MG63 (cell line): ENCODE measurements at regions not wholly inside any gene's neighbourhood (a gene's known extent, or its start where the extent isn't known, plus 50 kb on each side); places are given as distances from the start of the nearest gene placed in this dataset.

Source experiments
- DNase-seq: peaks from one replicate; pipeline ENCODE4 v3.0.0-alpha.2; 2020
- H3K27me3 ChIP-seq: fragments of 250-450 bp; sonication (Bioruptor Pico); 2 replicates; pipeline ENCODE4 v1.5.1; 2020; ENCODE audit warnings: mild to moderate bottlenecking, moderate library complexity
- H3K36me3 ChIP-seq: fragments of 250-450 bp; sonication (Bioruptor Pico); 2 replicates; pipeline ENCODE4 v1.5.1; 2020; ENCODE audit warnings: mild to moderate bottlenecking, moderate library complexity
- H3K4me3 ChIP-seq: fragments of 250-450 bp; sonication (Bioruptor Pico); 2 replicates; pipeline ENCODE4 v1.5.1; 2020; ENCODE audit warnings: mild to moderate bottlenecking, moderate library complexity
- H3K9me3 ChIP-seq: fragments of 250-450 bp; sonication (Bioruptor Pico); 2 replicates; pipeline ENCODE4 v1.5.1; 2020; ENCODE audit warnings: mild to moderate bottlenecking, moderate library complexity

GRCh38 chr12:93056971-93057535 lies 128.0 kb upstream of the EEA1 start:
- Histone ChIP-seq H3K27me3 (no peaks in the 10 kb centered on the region; the same call in 1 of the 2 replicates), H3K36me3 (no peaks in the 10 kb centered on the region), H3K4me3 (no peak overlapping the region), H3K9me3 (no peaks in the 10 kb centered on the region)
- no peak for DNase-seq

- H3K4me3 ChIP-seq: no peak overlapping the region
- DNase-seq: no peak
- no peaks in the 10 kb centered on the region for H3K9me3 ChIP-seq
- no peaks in the 10 kb centered on the region; the same call in 1 of the 2 replicates for H3K27me3 ChIP-seq
- no peaks in the 10 kb centered on the region for H3K36me3 ChIP-seq
Measured at GRCh38 chr12:93058280-93058679, 129.2 kb upstream of the EEA1 start.

GRCh38 chr12:93059288-93059687 lies 130.2 kb upstream of the EEA1 start:
- Histone ChIP-seq H3K27me3 (no peaks in the 10 kb centered on the region; the same call in 1 of the 2 replicates), H3K9me3 (no peaks in the 10 kb centered on the region), H3K4me3 (no peak overlapping the region), H3K36me3 (no peaks in the 10 kb centered on the region)
- DNase-seq: no peak

- no peak for DNase-seq
- no peak overlapping the region for H3K4me3 ChIP-seq
- no peaks in the 10 kb centered on the region for H3K9me3 ChIP-seq
- no peaks in the 10 kb centered on the region; the same call in 1 of the 2 replicates for H3K27me3 ChIP-seq
- H3K36me3 ChIP-seq: no peaks in the 10 kb centered on the region
Measured at GRCh38 chr12:93059925-93060665, 131.0 kb upstream of the EEA1 start.

- H3K36me3 ChIP-seq: no peaks in the 10 kb centered on the region
- DNase-seq: no peak
- no peak overlapping the region for H3K4me3 ChIP-seq
Measured at GRCh38 chr12:93060666-93061472, 131.8 kb upstream of the EEA1 start.

GRCh38 chr12:93061473-93062419 lies 132.7 kb upstream of the EEA1 start:
- no peaks in the 10 kb centered on the region; the same call in 1 of the 2 replicates for H3K27me3 ChIP-seq
- DNase-seq: no peak
- H3K36me3 ChIP-seq: no peaks in the 10 kb centered on the region
- H3K9me3 ChIP-seq: no peaks in the 10 kb centered on the region
- no peak overlapping the region for H3K4me3 ChIP-seq

More at GRCh38 chr12:93060666-93061472, 131.8 kb upstream of the EEA1 start:
- no peaks in the 10 kb centered on the region for H3K9me3 ChIP-seq
- H3K27me3 ChIP-seq: no peaks in the 10 kb centered on the region; the same call in 1 of the 2 replicates

GRCh38 chr12:93065896-93066295 lies 136.8 kb upstream of the EEA1 start:
- no peaks in the 10 kb centered on the region for H3K9me3 ChIP-seq
- H3K4me3 ChIP-seq: no peak overlapping the region
- H3K36me3 ChIP-seq: no peaks in the 10 kb centered on the region
- no peaks in the 10 kb centered on the region for H3K27me3 ChIP-seq
- DNase-seq: no peak

- no peaks in the 10 kb centered on the region for H3K27me3 ChIP-seq
- no peak for DNase-seq
- no peak overlapping the region for H3K4me3 ChIP-seq
- H3K9me3 ChIP-seq: no peaks in the 10 kb centered on the region
- H3K36me3 ChIP-seq: no peaks in the 10 kb centered on the region
Measured at GRCh38 chr12:93072340-93072739, 143.2 kb upstream of the EEA1 start.

GRCh38 chr12:93073324-93073723 lies 144.2 kb upstream of the EEA1 start:
- Histone ChIP-seq H3K9me3 (no peaks in the 10 kb centered on the region), H3K36me3 (no peaks in the 10 kb centered on the region), H3K27me3 (no peaks in the 10 kb centered on the region), H3K4me3 (no peak overlapping the region)
- no peak for DNase-seq

GRCh38 chr12:93078059-93078458 lies 149.0 kb upstream of the EEA1 start:
- no peak overlapping the region for H3K4me3 ChIP-seq
- no peaks in the 10 kb centered on the region for H3K9me3 ChIP-seq
- DNase-seq: no peak
- H3K36me3 ChIP-seq: no peaks in the 10 kb centered on the region
- H3K27me3 ChIP-seq: no peaks in the 10 kb centered on the region

GRCh38 chr12:93078577-93078976 lies 149.5 kb upstream of the EEA1 start:
- no peak for DNase-seq
- H3K27me3 ChIP-seq: no peaks in the 10 kb centered on the region
- H3K36me3 ChIP-seq: no peaks in the 10 kb centered on the region
- no peak overlapping the region for H3K4me3 ChIP-seq
- no peaks in the 10 kb centered on the region for H3K9me3 ChIP-seq

- Histone ChIP-seq H3K36me3 (no peaks in the 10 kb centered on the region), H3K9me3 (no peaks in the 10 kb centered on the region), H3K4me3 (no peak overlapping the region), H3K27me3 (no peaks in the 10 kb centered on the region)
- no peak for DNase-seq
Measured at GRCh38 chr12:93079271-93079670, 150.2 kb upstream of the EEA1 start.

GRCh38 chr12:93079976-93080375 lies 150.9 kb upstream of the EEA1 start:
- no peaks in the 10 kb centered on the region for H3K27me3 ChIP-seq
- H3K9me3 ChIP-seq: no peaks in the 10 kb centered on the region
- H3K4me3 ChIP-seq: no peak overlapping the region
- H3K36me3 ChIP-seq: no peaks in the 10 kb centered on the region
- DNase-seq: no peak

- Histone ChIP-seq H3K27me3 (no peaks in the 10 kb centered on the region), H3K36me3 (no peaks in the 10 kb centered on the region), H3K4me3 (no peak overlapping the region), H3K9me3 (no peaks in the 10 kb centered on the region)
- no peak for DNase-seq
Measured at GRCh38 chr12:93080452-93080851, 151.4 kb upstream of the EEA1 start.

- Histone ChIP-seq H3K36me3 (no peaks in the 10 kb centered on the region), H3K9me3 (peaks cover 4% of the 10 kb centered on the region), H3K4me3 (no peak overlapping the region), H3K27me3 (no peaks in the 10 kb centered on the region)
- no peak for DNase-seq
Measured at GRCh38 chr12:93080994-93081809, 152.1 kb upstream of the EEA1 start.

GRCh38 chr12:93081810-93082165 lies 152.7 kb upstream of the EEA1 start:
- H3K4me3 ChIP-seq: no peak overlapping the region
- H3K36me3 ChIP-seq: no peaks in the 10 kb centered on the region
- no peaks in the 10 kb centered on the region for H3K27me3 ChIP-seq
- no peak for DNase-seq
- peaks cover 5% of the 10 kb centered on the region for H3K9me3 ChIP-seq
